MM.1S (cell line): ENCODE measurements at regions not wholly inside any gene's neighbourhood (a gene's known extent, or its start where the extent isn't known, plus 50 kb on each side); places are given as distances from the start of the nearest gene placed in this dataset.

ENCODE experiments used
- DNase-seq: peaks from one replicate; pipeline ENCODE4 v3.0.0-alpha.2; 2015
- H2AFZ ChIP-seq: fragments of 300-600 bp; sonication (generic); 2 replicates; pipeline ENCODE4 v1.6.0; 2016; ENCODE audit warnings: antibody characterized with exemption, low read length
- H3F3A ChIP-seq: fragments of 300-600 bp; sonication (generic); 2 replicates; pipeline ENCODE4 v1.6.1; 2016; ENCODE audit warnings: mild to moderate bottlenecking, antibody characterized with exemption, low read length, moderate library complexity, mixed read lengths; ENCODE audit not compliant: insufficient read depth
- H3K27ac ChIP-seq: fragments of 300-600 bp; sonication (generic); 2 replicates; pipeline ENCODE4 v1.5.1; 2016; ENCODE audit warnings: mild to moderate bottlenecking, low read length
- H3K27me3 ChIP-seq: fragments of 300-600 bp; sonication (generic); replicated peaks from 2 replicates; pipeline ENCODE4 v1.6.0; 2016; ENCODE audit warnings: low read length; ENCODE audit not compliant: insufficient read depth
- H3K36me3 ChIP-seq: fragments of 300-600 bp; sonication (generic); replicated peaks from 2 replicates; pipeline ENCODE4 v1.6.1; 2016; ENCODE audit warnings: mild to moderate bottlenecking, low read length, mixed read lengths; ENCODE audit not compliant: insufficient read depth
- H3K4me1 ChIP-seq: fragments of 300-600 bp; sonication (generic); 2 replicates; pipeline ENCODE4 v1.6.1; 2016; ENCODE audit warnings: low read length, mixed read lengths
- H3K4me2 ChIP-seq: fragments of 300-600 bp; sonication (generic); 2 replicates; pipeline ENCODE4 v1.6.0; 2016; ENCODE audit warnings: low read depth, low read length
- H3K4me3 ChIP-seq: fragments of 300-600 bp; sonication (generic); 2 replicates; pipeline ENCODE4 v1.5.1; 2016; ENCODE audit warnings: low read length, mixed read lengths
- H3K79me2 ChIP-seq: fragments of 300-600 bp; sonication (generic); 2 replicates; pipeline ENCODE4 v1.6.1; 2016; ENCODE audit warnings: mixed run types, low read length, mixed read lengths
- H3K9ac ChIP-seq: fragments of 300-600 bp; sonication (generic); 2 replicates; pipeline ENCODE4 v1.6.1; 2016; ENCODE audit warnings: low read length, mixed read lengths
- H3K9me2 ChIP-seq: fragments of 300-600 bp; sonication (generic); replicated peaks from 2 replicates; pipeline ENCODE4 v1.6.1; 2016; ENCODE audit warnings: mild to moderate bottlenecking, low read length, mixed read lengths; ENCODE audit not compliant: insufficient read depth
- H3K9me3 ChIP-seq: fragments of 300-600 bp; sonication (generic); replicated peaks from 2 replicates; pipeline ENCODE4 v1.6.1; 2016; ENCODE audit warnings: mild to moderate bottlenecking, low read length, mixed read lengths; ENCODE audit not compliant: insufficient read depth
- H4K20me1 ChIP-seq: fragments of 300-600 bp; sonication (generic); 2 replicates; pipeline ENCODE4 v1.6.1; 2016; ENCODE audit warnings: mild to moderate bottlenecking, low read length, moderate library complexity, mixed read lengths; ENCODE audit not compliant: insufficient read depth
- EZH2 ChIP-seq: fragments of 300-600 bp; sonication (generic); optimal IDR thresholded peaks from 2 replicates; pipeline ENCODE3; 2017; ENCODE audit warnings: low read depth, mild to moderate bottlenecking, antibody characterized with exemption, low read length, mixed read lengths
- EZH2phosphoT487 ChIP-seq: fragments of 300-600 bp; sonication (generic); IDR thresholded peaks from 2 replicates; pipeline ENCODE4 v1.6.1; 2018; ENCODE audit warnings: antibody characterized with exemption, low read length
- TF ChIP-seq, protein P1 (sequence below): fragments of 300-600 bp; sonication (generic); IDR thresholded peaks from 2 replicates; pipeline ENCODE4 v1.5.1; 2016; ENCODE audit warnings: antibody characterized with exemption, low read length, mixed read lengths

DNA sequence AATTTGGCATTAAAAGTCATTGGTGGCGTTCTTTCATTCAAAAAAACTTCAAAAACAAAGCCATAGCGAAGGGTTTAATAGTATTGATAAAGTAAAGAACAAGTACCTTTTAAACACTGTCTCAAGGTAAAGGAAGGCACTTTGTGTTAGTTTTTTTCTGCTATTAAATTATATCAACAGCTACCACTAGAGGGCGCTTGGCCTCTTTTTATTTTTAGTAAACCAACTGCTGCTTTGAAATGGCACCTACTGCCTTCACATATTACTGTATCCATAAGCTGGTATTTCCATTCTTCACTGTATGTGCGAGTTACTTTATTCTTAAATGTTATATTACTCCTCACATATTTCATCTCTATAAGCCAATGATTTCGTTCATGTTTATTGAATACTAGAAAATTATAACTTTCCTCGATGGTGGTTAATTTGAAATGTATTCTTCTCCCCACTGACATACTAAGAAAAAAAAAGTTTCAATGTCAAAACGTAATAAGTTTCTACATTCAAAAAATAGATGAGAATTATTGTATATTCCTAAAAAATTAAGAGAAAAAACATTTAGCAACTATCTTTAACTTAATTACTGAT lies 125.7 kb upstream of the CXADR start:
- H3K9me2 ChIP-seq = no peaks in the 10 kb centered on the region
- no peaks in the 10 kb centered on the region for H3K9me3 ChIP-seq
- H3K27ac ChIP-seq = no peak overlapping the region
- H3K4me1 ChIP-seq = no peaks in the 10 kb centered on the region
- no peak for TF ChIP-seq EZH2phosphoT487
- no peak for TF ChIP-seq EZH2
- TF ChIP-seq, protein P1, sequence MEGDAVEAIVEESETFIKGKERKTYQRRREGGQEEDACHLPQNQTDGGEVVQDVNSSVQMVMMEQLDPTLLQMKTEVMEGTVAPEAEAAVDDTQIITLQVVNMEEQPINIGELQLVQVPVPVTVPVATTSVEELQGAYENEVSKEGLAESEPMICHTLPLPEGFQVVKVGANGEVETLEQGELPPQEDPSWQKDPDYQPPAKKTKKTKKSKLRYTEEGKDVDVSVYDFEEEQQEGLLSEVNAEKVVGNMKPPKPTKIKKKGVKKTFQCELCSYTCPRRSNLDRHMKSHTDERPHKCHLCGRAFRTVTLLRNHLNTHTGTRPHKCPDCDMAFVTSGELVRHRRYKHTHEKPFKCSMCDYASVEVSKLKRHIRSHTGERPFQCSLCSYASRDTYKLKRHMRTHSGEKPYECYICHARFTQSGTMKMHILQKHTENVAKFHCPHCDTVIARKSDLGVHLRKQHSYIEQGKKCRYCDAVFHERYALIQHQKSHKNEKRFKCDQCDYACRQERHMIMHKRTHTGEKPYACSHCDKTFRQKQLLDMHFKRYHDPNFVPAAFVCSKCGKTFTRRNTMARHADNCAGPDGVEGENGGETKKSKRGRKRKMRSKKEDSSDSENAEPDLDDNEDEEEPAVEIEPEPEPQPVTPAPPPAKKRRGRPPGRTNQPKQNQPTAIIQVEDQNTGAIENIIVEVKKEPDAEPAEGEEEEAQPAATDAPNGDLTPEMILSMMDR = peak; percentile 68
- H3K79me2 ChIP-seq = no peaks in the 10 kb centered on the region
- peak; percentile 75 for DNase-seq
- H3K9ac ChIP-seq = no peak overlapping the region
- H3K4me2 ChIP-seq = no peak overlapping the region
- no peaks in the 10 kb centered on the region for H3K36me3 ChIP-seq
- no peak overlapping the region for H2AFZ ChIP-seq
- H4K20me1 ChIP-seq = no peaks in the 10 kb centered on the region
- no peaks in the 10 kb centered on the region for H3K27me3 ChIP-seq
- no peak overlapping the region for H3K4me3 ChIP-seq
- H3F3A ChIP-seq = no peaks in the 10 kb centered on the region

GRCh38 chr21:17388226-17388625 lies 124.6 kb upstream of the CXADR start:
- TF ChIP-seq, protein P1 = no peak
- no peak for TF ChIP-seq EZH2phosphoT487
- TF ChIP-seq EZH2 = no peak
- no peak overlapping the region for H3K4me3 ChIP-seq
- H3K9me3 ChIP-seq = no peaks in the 10 kb centered on the region
- H3K4me1 ChIP-seq = no peaks in the 10 kb centered on the region
- no peaks in the 10 kb centered on the region for H4K20me1 ChIP-seq
- no peaks in the 10 kb centered on the region for H3K79me2 ChIP-seq
- no peaks in the 10 kb centered on the region for H3K9me2 ChIP-seq
- no peaks in the 10 kb centered on the region for H3F3A ChIP-seq
- H3K36me3 ChIP-seq = no peaks in the 10 kb centered on the region
- H3K4me2 ChIP-seq = no peak overlapping the region
- H3K27me3 ChIP-seq = no peaks in the 10 kb centered on the region
- no peak overlapping the region for H3K27ac ChIP-seq
- no peak overlapping the region for H3K9ac ChIP-seq
- no peak overlapping the region for H2AFZ ChIP-seq
- DNase-seq = no peak

DNA sequence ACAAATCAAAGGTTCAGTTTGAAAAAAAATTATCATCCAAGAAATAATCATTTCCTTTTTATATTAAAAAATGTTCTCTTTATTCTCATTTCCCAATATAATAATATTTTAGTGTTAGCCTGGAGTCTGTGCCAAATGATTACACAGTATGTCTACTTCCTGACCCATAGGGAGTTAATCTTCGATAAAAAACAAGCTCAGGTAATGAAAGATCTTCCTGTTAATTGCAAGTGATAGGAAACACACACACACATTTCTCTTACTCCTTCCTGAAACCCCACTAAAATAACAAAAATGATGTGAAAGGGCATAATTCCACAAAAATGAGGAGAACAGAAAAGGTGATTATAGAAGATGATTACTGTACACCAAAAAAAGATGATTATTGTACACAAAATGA lies 123.5 kb upstream of the CXADR start:
- no peaks in the 10 kb centered on the region for H3K27me3 ChIP-seq
- no peak for DNase-seq
- no peaks in the 10 kb centered on the region for H3K79me2 ChIP-seq
- H3K9me2 ChIP-seq = no peaks in the 10 kb centered on the region
- no peaks in the 10 kb centered on the region for H3K36me3 ChIP-seq
- H3K4me1 ChIP-seq = no peaks in the 10 kb centered on the region
- no peaks in the 10 kb centered on the region for H4K20me1 ChIP-seq
- no peak overlapping the region for H3K9ac ChIP-seq
- H2AFZ ChIP-seq = no peak overlapping the region
- H3K4me3 ChIP-seq = no peak overlapping the region
- H3F3A ChIP-seq = no peaks in the 10 kb centered on the region
- no peak for TF ChIP-seq EZH2phosphoT487
- TF ChIP-seq, protein P1 = no peak
- no peak overlapping the region for H3K27ac ChIP-seq
- H3K4me2 ChIP-seq = no peak overlapping the region
- no peaks in the 10 kb centered on the region for H3K9me3 ChIP-seq
